ENCODE measurements at regions not wholly inside any gene's neighbourhood (a gene's known extent, or its start where the extent isn't known, plus 50 kb on each side); places are given as distances from the start of the nearest gene placed in this dataset.
A peak's percentile ranks its signal among the peaks of the same experiment; 100 is the strongest.

DNA sequence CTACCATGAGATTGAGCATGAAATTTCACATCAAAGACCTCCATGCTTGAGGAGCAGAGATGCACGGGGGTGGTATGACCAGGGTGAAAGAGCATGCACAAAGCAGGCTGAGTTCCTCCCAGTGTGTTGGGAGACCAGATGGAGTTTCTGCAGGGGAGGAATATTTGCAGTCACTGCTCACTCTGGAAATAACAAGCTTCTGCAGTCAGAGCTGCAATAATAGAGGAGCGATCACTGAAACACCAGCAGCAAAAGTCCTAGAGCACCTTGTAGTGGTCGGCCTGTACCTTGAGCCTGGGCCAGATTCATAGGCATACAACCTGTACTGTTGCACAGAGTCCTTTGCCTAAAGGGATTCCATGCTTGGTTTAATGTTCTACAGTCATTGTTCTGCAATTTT, 184.5 kb upstream of the SP8 start:
- TF ChIP-seq, protein P1, sequence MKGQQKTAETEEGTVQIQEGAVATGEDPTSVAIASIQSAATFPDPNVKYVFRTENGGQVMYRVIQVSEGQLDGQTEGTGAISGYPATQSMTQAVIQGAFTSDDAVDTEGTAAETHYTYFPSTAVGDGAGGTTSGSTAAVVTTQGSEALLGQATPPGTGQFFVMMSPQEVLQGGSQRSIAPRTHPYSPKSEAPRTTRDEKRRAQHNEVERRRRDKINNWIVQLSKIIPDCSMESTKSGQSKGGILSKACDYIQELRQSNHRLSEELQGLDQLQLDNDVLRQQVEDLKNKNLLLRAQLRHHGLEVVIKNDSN (IDR thresholded peaks at IDR 0.05) = no peak
- TF ChIP-seq TAF1 (IDR thresholded peaks at IDR 0.05; ENCODE audit: low read depth) = no peak
- TF ChIP-seq ZBTB7A (IDR thresholded peaks at IDR 0.05; ENCODE audit: low read depth) = no peak
- no peak for TF ChIP-seq TCF12 (IDR thresholded peaks at IDR 0.05; ENCODE audit: low read depth)
- TF ChIP-seq CREB1 (IDR thresholded peaks at IDR 0.05; ENCODE audit: low read depth) = no peak
- no peak for TF ChIP-seq EGR1 (IDR thresholded peaks at IDR 0.05)
- no peak for TF ChIP-seq YY1 (IDR thresholded peaks at IDR 0.05; ENCODE audit: low read depth)
- TF ChIP-seq FOXM1 (IDR thresholded peaks at IDR 0.05; ENCODE audit: borderline replicate concordance, low read depth) = no peak
- TF ChIP-seq, protein P2, sequence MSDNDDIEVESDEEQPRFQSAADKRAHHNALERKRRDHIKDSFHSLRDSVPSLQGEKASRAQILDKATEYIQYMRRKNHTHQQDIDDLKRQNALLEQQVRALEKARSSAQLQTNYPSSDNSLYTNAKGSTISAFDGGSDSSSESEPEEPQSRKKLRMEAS (IDR thresholded peaks at IDR 0.05) = no peak
- no peak for TF ChIP-seq NFIC (IDR thresholded peaks at IDR 0.05)
- TF ChIP-seq RAD21 (IDR thresholded peaks at IDR 0.05; ENCODE audit: low read depth) = no peak
- TF ChIP-seq EP300 (IDR thresholded peaks at IDR 0.05; ENCODE audit: borderline replicate concordance) = no peak
- TF ChIP-seq, protein P3, sequence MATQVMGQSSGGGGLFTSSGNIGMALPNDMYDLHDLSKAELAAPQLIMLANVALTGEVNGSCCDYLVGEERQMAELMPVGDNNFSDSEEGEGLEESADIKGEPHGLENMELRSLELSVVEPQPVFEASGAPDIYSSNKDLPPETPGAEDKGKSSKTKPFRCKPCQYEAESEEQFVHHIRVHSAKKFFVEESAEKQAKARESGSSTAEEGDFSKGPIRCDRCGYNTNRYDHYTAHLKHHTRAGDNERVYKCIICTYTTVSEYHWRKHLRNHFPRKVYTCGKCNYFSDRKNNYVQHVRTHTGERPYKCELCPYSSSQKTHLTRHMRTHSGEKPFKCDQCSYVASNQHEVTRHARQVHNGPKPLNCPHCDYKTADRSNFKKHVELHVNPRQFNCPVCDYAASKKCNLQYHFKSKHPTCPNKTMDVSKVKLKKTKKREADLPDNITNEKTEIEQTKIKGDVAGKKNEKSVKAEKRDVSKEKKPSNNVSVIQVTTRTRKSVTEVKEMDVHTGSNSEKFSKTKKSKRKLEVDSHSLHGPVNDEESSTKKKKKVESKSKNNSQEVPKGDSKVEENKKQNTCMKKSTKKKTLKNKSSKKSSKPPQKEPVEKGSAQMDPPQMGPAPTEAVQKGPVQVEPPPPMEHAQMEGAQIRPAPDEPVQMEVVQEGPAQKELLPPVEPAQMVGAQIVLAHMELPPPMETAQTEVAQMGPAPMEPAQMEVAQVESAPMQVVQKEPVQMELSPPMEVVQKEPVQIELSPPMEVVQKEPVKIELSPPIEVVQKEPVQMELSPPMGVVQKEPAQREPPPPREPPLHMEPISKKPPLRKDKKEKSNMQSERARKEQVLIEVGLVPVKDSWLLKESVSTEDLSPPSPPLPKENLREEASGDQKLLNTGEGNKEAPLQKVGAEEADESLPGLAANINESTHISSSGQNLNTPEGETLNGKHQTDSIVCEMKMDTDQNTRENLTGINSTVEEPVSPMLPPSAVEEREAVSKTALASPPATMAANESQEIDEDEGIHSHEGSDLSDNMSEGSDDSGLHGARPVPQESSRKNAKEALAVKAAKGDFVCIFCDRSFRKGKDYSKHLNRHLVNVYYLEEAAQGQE (IDR thresholded peaks at IDR 0.05; ENCODE audit: low read depth) = no peak
- TF ChIP-seq CEBPB (IDR thresholded peaks at IDR 0.05) = no peak
- no peak for TF ChIP-seq TEAD4 (IDR thresholded peaks at IDR 0.05)

DNA sequence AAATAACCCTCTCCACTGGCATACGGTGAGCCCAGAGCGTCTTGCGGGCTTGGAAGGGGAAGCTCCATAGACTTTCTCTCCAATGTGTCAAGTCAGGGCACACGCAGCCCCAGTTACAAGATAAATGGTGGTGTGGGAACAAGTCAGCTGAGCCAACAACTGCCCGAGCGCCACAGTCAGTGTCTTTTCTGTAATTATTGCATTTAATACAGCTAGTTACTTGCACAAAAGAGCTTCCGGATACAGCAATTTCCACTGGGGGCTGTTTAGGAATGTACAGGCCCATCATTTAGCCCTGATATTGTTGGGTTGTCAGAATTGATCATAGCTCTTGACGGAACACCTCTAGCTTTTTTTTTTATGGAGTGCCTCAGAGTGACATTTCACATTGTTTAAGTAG, 193.5 kb upstream of the SP8 start:
- TF ChIP-seq NFIC (IDR thresholded peaks at IDR 0.05) (no peak), EP300 (IDR thresholded peaks at IDR 0.05; ENCODE audit: borderline replicate concordance) (no peak), FOXM1 (IDR thresholded peaks at IDR 0.05; ENCODE audit: borderline replicate concordance, low read depth) (no peak), CREB1 (IDR thresholded peaks at IDR 0.05; ENCODE audit: low read depth) (no peak)

DNA sequence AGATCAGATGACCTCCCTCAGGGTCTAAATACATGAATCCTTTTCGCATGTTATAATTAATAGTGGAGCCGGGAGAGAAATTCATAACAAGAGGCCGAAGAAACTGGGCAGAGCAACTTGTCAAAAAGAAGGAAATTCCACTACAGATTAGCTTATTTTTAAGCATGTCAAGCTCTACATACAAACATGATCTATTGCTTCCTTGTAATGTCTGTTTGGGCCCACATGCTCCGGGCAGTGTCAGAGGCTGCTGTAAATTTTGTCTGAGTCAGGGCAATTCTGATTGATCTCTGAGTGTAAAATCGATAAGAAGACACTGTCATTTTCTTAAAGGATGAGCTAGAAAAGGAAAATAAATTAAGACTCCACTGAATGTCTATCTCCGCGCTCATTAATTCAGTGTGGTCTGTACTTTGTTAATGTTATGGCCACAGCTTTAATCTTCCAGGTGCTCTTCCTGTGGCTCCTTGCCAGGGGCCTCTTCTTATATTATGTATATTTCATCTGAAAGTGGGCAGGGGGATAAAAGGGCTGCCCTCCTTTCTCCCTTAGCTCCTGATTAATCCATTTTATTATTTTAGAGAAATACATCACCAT, 194.1 kb upstream of the SP8 start:
- no peak for TF ChIP-seq CEBPB (IDR thresholded peaks at IDR 0.05)
- TF ChIP-seq TAF1 (IDR thresholded peaks at IDR 0.05; ENCODE audit: low read depth) = no peak
- no peak for TF ChIP-seq TCF12 (IDR thresholded peaks at IDR 0.05; ENCODE audit: low read depth)
- no peak for TF ChIP-seq YY1 (IDR thresholded peaks at IDR 0.05; ENCODE audit: low read depth)
- no peak for TF ChIP-seq NFIC (IDR thresholded peaks at IDR 0.05)
- TF ChIP-seq TEAD4 (IDR thresholded peaks at IDR 0.05) = no peak
- TF ChIP-seq, protein P2 (IDR thresholded peaks at IDR 0.05) = no peak
- no peak for TF ChIP-seq RAD21 (IDR thresholded peaks at IDR 0.05; ENCODE audit: low read depth)
- TF ChIP-seq FOXM1 (IDR thresholded peaks at IDR 0.05; ENCODE audit: borderline replicate concordance, low read depth) = no peak
- TF ChIP-seq CREB1 (IDR thresholded peaks at IDR 0.05; ENCODE audit: low read depth) = no peak

DNA sequence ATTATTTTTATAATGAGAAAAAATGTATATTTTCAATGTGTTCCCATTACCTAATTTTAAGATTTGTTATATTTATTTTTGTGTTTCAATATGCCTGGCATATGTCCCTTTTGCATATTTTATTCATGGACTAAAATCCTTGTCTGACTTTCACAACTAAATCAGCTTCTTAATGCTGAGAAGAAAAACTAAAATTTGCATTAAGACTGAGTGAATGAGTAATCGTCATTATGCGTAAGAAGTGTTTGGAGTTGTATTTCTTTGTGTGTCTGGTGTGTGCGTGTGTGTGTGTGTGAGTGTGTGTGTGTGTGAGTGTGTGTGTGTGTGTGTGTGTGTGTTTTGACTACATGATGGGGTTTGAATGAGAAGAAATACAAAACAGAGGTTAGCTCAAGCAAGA, 201.7 kb upstream of the SP8 start:
- TF ChIP-seq TCF12 (IDR thresholded peaks at IDR 0.05; ENCODE audit: low read depth) (no peak), YY1 (IDR thresholded peaks at IDR 0.05; ENCODE audit: low read depth) (no peak), NFIC (IDR thresholded peaks at IDR 0.05) (no peak), TEAD4 (IDR thresholded peaks at IDR 0.05) (no peak), EGR1 (IDR thresholded peaks at IDR 0.05) (no peak), RAD21 (IDR thresholded peaks at IDR 0.05; ENCODE audit: low read depth) (no peak), TAF1 (IDR thresholded peaks at IDR 0.05; ENCODE audit: low read depth) (no peak), CEBPB (IDR thresholded peaks at IDR 0.05) (no peak), CREB1 (IDR thresholded peaks at IDR 0.05; ENCODE audit: low read depth) (no peak), ZBTB7A (IDR thresholded peaks at IDR 0.05; ENCODE audit: low read depth) (no peak), EP300 (IDR thresholded peaks at IDR 0.05; ENCODE audit: borderline replicate concordance) (no peak), FOXM1 (IDR thresholded peaks at IDR 0.05; ENCODE audit: borderline replicate concordance, low read depth) (no peak)
- TF ChIP-seq, protein P3 (IDR thresholded peaks at IDR 0.05; ENCODE audit: low read depth) = no peak
- TF ChIP-seq, protein P2 (IDR thresholded peaks at IDR 0.05) = no peak
- TF ChIP-seq, protein P1 (IDR thresholded peaks at IDR 0.05) = no peak

DNA sequence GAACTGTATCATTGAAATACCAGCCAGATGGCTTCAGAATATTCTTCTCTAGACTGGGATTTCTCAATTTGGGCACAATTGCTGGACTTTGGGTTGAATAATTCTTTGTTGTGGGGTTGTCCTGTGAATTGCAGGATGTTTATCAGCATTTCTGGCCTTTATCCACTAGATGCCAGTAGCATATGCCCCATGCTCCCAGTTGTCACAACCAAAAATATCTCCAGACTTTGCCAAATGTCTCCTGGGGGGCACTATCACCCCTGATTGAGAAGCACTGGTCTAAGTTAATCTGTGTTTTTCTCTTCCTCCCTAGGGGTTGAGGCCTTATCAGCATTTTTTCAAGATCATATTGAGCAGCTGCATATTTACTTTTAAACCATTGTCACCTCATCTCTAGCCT, 204.9 kb upstream of the SP8 start:
- no peak for TF ChIP-seq EP300 (IDR thresholded peaks at IDR 0.05; ENCODE audit: borderline replicate concordance)
- TF ChIP-seq FOXM1 (IDR thresholded peaks at IDR 0.05; ENCODE audit: borderline replicate concordance, low read depth) = no peak
- TF ChIP-seq EGR1 (IDR thresholded peaks at IDR 0.05) = no peak
- TF ChIP-seq TCF12 (IDR thresholded peaks at IDR 0.05; ENCODE audit: low read depth) = no peak
- TF ChIP-seq CREB1 (IDR thresholded peaks at IDR 0.05; ENCODE audit: low read depth) = no peak
- TF ChIP-seq, protein P1 (IDR thresholded peaks at IDR 0.05) = no peak
- TF ChIP-seq, protein P2 (IDR thresholded peaks at IDR 0.05) = no peak
- TF ChIP-seq RAD21 (IDR thresholded peaks at IDR 0.05; ENCODE audit: low read depth) = peak; percentile 76
